ENCODE measurements at regions not wholly inside any gene's neighbourhood (a gene's known extent, or its start where the extent isn't known, plus 50 kb on each side); places are given as distances from the start of the nearest gene placed in this dataset.

DNA sequence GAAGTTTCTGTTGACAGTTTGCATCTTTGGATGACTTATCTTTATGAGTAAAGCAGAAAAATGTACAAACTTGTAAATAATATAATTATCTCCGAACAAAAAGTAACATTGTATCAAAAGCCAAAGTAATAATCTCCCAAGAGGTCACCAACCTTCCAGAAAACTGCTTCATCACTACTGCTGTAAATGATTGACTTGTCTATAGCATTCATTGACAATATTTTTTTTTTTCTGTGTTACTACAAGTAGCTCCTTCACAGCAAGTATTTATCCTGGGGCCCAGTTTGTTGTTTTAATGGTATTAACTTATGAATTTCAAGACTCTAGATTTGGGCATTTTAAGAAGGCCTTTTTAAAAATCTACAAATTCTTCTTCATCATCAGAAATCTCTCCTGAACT lies 242.4 kb downstream of the KLF12 start:
- DNase-seq = no peak

DNA sequence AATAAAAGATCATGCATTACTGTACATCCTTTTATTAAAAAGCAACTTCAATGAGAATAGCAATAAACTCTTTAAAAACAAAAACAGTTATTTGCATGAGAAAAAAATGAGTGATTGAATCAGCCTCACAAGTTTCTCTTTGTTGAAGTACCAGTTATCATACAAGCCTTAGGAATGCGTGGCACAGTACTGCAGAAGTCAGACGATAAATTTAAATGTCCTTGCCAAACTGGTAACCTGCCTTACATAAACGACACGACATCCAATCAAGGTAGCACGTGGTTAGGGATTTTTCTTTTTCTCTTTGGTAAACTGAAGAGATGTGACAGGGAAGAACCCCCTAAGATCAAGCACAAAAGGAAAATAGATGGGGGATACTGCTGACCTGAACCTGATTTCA lies 251.0 kb downstream of the KLF12 start:
- no peak for DNase-seq

DNA sequence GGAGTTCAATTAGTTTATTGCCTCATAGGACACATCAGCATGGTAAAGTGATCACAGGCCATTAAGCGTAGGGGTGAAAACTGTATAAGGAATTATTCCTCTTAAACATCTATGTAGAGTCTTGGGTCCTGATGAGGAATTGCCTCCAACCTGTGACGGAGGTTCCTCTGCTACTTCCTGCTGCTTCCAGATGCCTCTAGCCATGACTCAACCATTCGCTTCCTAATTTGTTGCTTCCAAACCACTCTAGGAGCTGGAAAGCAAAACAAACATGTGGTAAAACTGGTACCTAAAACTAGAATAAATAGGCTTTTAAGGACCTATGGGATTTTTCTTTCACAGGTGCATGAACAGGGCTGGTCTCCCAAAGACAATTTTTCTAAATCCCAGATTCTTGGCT lies 253.8 kb downstream of the KLF12 start:
- no peak for DNase-seq

DNA sequence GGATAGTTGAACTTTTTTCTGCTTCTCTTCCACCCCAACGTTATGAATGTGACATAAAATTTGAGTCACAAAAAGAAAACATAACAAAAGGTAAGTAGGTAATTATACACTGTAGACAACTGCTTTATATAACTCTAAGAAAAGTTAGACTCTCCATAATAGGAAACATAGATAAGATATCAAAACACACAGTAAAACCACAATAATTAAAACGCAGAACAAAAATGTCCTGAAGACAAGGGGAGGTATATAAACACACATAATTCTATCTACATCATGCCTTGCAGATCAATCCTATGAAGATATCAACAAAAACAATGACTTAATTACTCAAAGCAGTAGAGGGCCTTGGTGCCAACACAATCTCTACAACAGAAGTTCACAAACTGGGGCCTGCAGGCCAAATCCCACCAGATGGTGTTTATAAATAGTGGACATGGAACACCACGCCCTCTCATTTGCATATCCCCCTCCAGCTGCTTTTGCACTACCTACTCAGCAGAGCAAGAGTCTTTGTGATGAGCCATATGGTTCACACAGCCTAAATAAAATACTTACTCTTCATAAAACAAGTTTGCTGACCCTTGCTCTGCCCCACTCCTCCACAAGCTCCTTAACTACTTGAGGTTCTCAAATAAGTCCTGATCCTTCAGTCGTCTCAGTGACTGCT lies 254.7 kb downstream of the KLF12 start:
- no peak for DNase-seq

DNA sequence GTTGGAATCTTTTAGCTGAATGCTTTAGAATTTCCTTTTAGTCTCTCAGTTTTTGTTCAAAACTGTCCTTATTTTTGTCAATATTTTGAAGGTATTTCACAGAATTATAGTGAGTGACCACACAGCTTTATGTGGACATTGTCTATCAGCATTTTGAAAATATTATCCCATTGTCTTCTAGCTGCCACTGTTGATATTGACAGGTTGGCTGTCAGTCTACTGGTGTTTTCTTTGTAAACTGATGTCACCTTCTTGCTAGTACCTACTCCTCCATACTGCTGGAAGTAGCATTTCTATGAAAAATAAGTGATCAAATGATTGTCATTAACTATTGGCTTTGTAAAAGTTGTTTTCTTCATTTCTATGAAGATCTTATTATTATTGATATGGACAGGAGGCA lies 256.8 kb downstream of the KLF12 start:
- DNase-seq = no peak

DNA sequence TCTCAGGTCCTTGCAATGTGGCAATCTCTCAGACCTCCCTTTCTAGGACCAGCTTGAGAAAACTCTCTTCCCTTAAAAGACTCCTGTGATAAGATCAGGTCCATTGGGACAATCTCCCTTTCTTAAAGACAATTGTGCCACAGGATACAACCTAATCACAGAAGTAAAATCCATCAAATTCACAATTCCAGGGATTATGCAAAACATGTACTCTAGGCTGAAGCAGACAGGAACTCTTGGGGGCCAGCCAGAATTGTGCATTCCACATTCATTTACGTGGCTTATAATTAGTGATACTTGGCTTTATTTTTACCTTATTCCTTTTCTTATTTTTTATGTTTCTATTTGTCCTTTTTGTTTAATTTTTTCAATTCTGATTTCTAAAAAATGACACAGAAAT lies 257.9 kb downstream of the KLF12 start:
- no peak for DNase-seq

DNA sequence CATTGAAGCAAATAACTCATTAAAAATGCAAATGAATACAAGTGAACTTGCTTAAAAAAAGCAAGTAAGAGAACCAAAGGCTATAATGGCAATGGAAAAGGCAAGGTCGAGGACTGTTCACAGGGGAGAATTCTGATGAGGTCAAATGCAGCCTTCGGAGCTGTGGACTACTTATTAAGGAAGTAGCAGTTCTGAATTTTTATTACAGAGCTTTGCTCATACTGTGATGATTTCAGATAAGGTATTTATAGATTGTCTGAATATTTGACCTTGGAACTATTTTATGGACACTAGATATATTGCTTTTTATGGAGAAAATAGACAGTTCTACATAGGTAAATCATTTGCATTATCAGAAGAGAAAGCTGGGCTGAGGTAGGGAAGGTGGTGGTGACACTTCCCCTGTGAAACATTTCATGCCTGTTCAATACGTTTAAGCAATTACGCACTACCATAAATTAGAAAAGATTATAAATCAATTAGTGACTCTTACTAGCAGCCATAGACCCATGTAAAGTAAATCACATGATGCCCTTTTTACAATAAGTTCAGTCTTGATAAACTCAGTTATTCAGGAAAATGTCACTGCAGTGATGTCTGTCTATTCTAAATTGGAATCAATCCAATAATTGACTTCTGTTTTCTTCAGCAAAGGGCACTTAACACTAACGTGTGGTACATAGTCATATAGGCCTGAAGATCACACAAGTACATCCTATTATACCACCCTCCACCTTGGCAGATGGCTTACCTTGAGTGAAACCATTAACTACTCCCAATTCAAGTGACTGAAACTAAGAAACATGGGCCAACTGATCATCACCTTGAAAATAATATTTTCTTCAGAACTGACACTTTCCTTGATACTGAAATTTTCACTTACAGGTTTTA lies 260.0 kb downstream of the KLF12 start:
- DNase-seq = no peak

DNA sequence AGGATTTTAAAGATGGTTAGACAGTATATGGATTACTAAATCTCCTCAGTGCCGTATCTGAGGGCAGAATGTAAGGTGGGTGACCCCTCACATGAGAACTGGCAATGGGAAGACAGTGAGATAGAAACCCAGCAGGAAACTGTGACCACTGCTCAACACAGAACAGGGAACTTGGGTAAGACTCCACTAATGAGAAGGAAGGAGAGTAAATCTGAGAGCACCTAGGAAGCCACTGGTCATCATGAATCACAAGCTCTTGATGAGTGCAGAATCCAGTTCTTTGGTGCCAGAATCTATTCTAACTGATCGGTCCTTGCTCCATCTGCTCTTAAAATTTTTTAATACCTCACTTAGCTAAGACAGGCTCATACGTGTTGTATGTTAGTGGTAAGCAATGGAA lies 261.8 kb downstream of the KLF12 start:
- DNase-seq = no peak

DNA sequence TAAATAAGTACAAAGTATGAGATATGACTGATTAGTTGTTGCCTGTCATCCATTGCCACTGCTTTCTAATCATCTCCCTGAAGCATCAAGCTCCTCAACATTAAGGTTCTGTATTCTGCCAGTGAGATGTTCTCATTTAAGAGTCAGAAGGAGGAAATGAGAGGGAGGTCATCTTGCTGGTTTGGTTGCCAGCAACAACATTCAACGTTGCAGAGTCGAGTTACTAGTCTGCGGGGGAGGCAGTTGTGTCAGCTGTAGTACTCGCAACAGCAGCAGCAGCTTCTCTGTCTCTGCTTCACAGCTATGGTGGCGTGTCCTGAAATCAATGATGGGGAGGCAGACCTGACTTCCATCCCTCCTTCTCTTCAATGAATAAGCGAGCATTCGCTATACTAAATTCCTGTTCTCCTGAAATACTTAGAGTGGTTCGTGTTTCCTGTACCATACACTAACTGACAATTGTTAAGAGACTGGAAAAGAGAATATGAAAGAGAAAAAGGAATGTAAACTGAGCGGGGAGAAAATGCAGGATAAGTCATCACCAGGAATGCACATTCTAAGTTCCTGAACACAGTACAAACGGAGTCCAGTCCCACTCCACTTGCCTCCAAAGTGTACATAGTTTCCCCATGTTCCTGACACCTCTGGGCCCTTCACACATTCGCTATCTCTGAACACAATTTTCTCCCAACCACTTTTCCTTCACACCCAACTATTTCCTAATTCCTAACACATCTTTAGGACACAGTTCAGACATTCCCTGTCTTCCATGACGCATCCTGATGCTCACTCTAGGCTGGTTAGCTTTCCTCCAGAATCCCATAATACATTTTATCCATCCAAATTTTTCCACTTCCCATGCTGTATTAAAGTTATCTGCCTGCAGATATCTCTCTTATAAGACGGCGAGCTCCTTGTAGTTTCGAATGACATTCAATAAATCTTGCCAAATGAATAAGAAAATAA lies 263.0 kb downstream of the KLF12 start:
- no peak for DNase-seq

DNA sequence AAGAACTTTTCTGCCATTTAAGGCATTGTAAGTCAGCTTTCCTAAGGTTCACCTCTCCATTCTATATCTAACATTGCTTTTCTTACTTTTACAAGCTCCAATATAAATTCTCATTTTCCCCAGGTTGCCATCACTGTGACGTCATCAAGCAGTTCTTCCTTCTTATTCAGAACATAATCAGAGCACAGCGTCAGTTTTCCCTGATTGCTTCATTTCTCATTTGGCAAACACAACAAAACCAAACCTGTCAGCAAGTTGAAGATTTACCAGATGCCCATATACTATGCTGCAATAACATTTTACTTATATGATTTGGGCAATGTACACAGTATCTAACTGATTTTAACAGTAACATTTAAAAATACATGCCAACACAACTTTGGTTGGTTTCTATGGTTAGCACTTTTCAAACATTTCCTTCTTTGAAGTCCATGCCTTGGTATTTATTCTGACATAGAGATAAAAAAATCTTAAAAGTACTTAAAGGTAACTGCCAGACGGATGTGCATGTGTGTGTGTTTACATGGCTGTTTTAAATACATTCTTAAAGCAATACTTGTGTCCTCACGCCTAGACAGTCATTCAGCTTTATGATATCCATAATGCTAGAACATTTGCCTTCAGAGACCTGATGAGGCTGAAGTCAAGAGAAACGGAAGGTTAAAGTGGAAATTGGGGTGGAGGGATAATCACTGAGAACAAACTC lies 264.0 kb downstream of the KLF12 start:
- no peak for DNase-seq

DNA sequence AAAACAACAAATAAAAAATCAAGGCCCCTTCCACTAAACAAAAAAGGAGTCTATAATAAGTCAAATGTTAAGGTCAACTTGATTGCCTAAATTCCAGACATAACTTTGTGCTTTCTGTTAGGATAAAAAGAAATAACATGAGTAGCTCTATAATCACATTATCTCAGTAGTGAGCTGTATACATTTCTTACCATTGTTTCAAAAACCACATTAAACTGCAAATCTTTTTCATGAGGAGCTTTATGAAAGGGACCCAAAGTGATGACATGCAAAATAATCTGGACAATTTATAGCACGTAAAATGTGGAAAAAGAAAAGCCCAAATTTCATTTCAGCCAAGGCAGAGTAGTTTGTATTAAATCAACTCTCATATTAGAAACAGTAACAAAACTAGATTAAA lies 269.2 kb downstream of the KLF12 start:
- DNase-seq = no peak

DNA sequence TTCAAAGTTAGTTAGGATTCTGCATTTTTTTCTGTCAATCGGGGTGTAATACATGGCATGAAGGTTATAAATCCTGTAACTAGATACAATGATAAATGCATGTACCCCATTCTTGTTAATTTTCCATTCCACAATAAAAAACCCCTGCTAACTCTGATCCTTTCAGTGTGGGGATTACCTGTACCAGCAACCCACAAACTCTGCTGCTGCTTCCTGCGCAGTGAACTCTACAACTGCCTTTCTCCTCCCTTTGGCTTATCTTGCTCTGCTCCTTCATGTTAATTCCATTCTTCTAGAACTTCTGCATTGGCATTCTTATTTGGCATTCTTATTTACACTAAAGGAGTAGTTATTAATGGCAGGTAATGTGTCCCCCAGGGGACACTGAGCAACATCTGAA lies 273.1 kb downstream of the KLF12 start:
- DNase-seq = no peak

DNA sequence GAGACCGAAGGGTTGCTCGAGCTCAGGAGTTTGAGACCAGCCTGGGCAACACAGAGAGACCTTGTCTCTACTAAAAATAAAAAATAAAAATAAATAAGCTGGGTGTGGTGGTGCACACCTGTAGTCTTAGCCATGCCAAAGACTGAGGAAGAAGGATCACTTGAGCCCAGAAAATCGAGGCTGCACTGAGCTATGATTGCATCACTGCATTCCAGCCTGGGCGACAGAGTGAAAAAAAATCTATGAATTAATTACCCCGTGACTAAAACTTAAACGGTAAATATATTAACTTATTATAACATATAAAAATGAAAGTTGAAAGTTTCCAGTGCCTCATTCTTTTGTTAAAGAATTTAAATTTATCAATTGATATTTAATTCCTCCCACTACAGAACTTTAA lies 273.7 kb downstream of the KLF12 start:
- DNase-seq = no peak

DNA sequence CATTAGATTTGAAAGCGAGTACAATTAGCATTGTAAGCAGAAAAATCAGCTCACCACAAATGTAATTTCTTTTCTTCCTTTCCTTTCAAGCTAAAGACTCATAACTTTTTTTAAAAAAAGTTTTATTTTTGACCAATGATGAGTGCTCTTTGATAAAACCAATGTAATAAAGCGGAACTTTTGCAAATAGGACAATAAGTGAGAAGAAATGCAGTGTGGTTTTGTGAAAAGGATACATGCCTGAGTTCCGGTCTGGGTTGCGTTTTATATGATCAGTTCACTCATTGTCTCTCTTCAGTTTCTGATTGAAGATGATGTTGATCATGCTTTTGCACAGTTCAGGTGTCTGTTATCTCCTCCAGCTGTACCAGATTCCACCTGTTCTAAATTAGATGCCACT lies 274.4 kb downstream of the KLF12 start:
- DNase-seq = no peak

DNA sequence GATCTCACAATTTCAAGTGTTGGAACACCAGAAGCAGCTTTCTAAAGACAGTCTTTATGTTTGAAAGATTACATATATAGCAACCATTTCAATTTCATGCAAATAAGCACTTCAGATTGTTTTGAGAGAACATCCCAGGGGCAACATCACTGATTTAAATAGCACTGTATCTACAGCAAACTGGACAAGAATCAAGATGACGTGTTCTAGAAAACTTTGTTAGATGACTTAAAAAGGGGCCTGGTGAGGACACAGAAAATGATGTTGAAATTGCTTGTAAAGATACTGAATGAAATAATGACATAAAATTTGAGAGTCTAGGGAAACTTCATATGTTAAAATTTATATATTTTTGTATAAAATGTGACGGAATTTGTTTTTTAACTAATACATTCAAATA lies 277.1 kb downstream of the KLF12 start:
- DNase-seq = no peak

DNA sequence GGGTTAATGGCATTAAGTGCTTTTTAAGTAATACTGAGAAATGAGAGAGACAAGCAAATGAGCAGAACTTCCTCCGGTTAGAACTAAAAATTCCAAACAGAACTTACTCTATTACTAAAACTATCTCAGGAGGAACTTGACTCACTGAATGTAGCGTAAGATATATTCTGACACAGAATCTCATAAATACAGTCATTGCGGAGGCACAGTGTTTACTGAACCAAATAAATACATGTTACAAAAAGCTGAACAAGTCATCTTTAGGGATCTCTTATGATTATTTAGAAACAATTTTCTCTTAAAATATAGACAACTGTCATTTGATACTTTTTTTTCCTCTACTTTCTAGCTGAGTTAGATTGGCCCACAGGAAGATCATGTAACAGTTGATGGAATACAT lies 283.1 kb downstream of the KLF12 start:
- DNase-seq = no peak

DNA sequence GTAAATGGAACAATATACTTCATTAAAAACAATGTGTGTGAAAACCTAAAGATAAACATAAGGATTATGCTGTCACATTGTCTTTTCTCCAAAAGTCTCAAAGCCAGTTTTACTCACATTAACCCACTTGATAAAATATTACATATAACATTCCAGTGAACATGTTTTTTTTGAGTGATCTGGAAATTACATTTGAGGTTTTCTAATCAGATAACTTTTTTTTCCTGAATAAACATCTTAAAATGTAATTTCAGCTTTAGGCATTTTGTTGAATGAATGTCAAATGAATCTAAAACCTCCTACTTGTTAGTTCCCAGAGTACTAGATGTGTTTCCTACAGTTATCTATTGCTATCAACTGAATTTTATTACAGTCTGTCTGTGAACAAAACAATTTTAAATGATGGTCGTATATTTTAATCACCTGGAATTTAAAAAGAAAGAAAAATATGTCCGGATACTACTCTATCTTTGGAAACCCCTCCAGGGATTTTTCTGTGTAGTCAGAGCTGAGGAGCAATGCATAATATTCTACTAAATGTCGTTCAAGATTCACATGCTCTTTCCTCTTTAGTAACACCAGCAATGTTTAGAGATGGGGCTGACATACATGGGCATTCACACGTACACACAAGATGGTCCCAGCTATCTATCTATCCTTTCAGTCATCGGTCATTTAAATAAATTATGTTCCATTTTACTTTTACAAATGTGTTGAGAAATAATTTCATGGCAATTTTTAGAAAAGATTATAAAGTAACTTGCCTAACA lies 283.9 kb downstream of the KLF12 start:
- no peak for DNase-seq

DNA sequence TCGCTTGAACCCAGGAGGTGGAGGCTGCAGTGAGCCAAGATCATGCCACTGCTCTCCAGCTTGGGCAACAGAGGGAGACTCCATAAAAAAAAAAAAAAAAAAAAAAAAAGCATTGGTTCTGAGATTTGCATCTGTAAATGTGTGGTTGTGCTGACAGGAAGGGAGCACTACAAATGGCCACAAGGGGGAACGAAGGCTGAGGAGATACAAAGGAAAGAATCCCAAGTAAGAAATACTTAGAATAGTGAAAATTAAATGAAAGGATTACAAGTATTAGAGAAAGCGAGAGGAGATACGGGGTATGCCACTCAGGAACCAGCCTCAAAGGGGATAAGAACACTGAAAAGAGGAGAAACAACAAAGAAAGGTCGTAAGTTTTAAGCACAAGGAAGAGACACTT lies 284.9 kb downstream of the KLF12 start:
- DNase-seq = no peak

DNA sequence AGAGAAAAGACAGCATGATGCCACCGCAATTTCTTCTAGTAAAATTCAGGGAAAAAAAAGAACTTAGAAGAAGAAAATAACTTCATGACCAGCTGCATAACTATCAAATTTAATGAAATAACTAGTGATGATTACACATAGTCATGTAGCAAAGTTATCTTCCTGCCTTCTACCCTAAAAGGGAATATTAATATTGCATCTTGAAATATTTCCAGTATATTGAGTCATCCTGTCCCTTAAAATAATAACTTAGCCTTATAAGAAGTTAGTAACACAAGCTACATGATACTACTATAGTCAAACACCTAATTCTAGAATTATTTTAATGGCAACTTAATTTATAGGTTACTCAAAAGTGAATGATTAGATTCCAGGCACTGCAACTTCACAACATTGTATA lies 289.2 kb downstream of the KLF12 start:
- no peak for DNase-seq

DNA sequence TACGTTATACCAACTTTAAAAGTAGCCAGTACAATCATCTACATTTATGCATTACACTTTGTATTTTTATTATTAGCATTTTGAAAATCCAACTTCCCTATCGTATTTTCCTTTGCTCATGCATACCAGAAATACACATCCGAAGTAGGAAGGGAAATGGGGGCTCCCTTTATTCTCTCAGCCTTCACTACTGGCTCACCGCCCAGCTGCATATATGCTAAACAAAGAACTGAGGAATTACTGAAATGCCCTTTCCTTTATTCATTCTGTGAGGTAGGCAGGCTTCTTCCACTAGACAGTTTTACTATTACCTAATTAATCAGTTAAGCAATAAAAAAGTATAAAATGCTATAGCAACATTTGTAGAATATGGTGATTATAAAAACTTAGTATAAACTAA lies 291.6 kb downstream of the KLF12 start:
- no peak for DNase-seq

DNA sequence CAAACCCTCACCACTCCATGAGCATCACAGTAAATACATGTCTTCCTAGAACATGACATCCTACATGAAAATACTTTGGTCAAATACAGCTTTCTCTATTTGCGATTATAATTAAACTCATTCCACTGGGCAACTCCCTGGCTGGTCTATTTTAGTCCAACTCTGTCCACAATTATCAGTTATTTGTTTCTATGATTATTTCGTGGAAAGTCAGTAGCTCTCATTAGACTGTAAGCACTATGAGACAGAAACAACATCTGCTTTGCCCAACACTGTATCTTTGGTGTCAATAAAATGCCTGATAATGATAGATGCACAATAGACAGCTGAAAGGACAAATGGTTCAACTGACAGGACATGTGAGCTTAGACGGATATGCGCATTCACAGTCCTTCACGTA lies 292.0 kb downstream of the KLF12 start:
- no peak for DNase-seq

DNA sequence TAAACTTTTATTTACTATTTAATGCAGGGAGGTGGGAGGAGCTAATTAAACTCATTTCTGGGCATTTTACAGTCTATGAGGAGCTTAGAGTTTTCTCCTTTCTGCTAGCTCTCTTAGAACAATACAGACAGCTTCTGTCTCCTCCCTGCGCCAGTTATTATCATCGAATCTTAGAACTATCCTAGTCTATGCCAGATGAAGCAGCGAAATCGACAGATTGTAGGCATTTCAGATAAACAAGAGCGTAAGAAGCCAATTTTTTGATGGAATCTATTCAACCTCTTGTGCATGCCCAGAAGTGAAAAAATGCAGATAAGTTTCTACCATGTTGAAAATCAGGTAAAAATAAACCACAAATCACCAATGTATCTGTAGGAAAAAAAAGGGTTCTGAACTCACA lies 297.1 kb downstream of the KLF12 start:
- DNase-seq = no peak

Measured in right kidney (tissue), 1 donor.